ENCODE measurements at regions not wholly inside any gene's neighbourhood (a gene's known extent, or its start where the extent isn't known, plus 50 kb on each side); places are given as distances from the start of the nearest gene placed in this dataset.

DNA sequence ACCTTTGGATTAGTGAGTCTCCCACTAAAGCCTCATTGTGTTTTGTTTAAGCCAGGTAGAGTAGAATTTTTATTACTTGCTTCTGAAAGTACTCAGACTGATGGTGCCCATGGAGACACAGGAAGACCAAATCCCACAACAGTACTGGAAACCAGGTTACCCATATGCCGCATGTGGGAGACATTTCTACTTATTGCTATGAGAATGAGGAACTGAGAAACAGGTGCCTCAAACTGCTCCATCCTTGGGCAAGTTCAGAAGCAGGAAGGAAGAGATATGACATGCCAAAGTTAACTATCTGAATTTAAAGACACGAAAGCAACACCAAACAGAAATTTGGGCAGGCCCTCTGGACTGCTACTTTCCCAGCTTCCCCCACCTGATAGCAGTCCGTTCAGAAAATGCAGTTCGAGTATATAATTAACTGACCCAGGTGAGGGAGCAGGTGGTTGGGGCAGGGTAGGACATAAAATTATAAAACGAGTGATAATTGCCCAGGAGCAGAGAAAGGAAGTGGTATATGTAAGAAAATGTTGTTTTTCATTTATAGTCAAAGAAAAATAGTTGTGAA, 382.3 kb upstream of the MTPN start:
- H3K4me3 Mint-ChIP-seq = no peak overlapping the region
- H3K27me3 Mint-ChIP-seq (ENCODE audit: insufficient read depth) = peaks cover 2% of the 10 kb centered on the region
- H3K36me3 Mint-ChIP-seq (ENCODE audit: low read depth) = no peaks in the 10 kb centered on the region
- TF ChIP-seq, protein P1, sequence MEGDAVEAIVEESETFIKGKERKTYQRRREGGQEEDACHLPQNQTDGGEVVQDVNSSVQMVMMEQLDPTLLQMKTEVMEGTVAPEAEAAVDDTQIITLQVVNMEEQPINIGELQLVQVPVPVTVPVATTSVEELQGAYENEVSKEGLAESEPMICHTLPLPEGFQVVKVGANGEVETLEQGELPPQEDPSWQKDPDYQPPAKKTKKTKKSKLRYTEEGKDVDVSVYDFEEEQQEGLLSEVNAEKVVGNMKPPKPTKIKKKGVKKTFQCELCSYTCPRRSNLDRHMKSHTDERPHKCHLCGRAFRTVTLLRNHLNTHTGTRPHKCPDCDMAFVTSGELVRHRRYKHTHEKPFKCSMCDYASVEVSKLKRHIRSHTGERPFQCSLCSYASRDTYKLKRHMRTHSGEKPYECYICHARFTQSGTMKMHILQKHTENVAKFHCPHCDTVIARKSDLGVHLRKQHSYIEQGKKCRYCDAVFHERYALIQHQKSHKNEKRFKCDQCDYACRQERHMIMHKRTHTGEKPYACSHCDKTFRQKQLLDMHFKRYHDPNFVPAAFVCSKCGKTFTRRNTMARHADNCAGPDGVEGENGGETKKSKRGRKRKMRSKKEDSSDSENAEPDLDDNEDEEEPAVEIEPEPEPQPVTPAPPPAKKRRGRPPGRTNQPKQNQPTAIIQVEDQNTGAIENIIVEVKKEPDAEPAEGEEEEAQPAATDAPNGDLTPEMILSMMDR (IDR thresholded peaks at IDR 0.05) = no peak
- peaks cover 34% of the 10 kb centered on the region for H3K9me3 Mint-ChIP-seq
- H3K27ac Mint-ChIP-seq = no peak overlapping the region
- DNase-seq = no peak
- no peaks in the 10 kb centered on the region for H3K4me1 Mint-ChIP-seq (ENCODE audit: low read depth)

DNA sequence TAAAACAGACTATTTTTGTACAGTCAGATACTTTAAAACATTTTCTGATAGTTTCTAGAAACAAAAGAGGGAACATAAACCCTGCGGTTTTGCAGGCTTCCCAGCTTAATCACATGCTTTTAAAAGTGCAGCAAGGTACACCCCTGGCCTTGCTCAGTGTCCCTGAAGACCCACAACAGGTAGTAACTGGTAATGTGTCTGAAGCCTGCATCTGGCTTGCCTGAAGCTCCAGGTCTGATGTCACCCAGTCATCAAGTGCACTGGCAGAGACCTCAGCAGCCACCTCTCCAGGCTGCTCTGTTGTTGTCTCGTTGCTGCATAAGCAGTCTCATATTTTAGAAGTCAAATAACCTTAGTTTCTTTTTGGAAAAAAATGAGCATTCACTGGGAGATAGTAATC, 376.1 kb upstream of the MTPN start:
- peaks cover 35% of the 10 kb centered on the region for H3K9me3 Mint-ChIP-seq
- DNase-seq = no peak
- H3K27me3 Mint-ChIP-seq (ENCODE audit: insufficient read depth) = no peaks in the 10 kb centered on the region; the same call in 1 of the 2 replicates
- H3K27ac Mint-ChIP-seq = no peak overlapping the region
- H3K36me3 Mint-ChIP-seq (ENCODE audit: low read depth) = peaks cover 4% of the 10 kb centered on the region; the same call in 1 of the 2 replicates
- H3K4me1 Mint-ChIP-seq (ENCODE audit: low read depth) = no peaks in the 10 kb centered on the region
- TF ChIP-seq, protein P1 (IDR thresholded peaks at IDR 0.05) = no peak
- no peak overlapping the region for H3K4me3 Mint-ChIP-seq

DNA sequence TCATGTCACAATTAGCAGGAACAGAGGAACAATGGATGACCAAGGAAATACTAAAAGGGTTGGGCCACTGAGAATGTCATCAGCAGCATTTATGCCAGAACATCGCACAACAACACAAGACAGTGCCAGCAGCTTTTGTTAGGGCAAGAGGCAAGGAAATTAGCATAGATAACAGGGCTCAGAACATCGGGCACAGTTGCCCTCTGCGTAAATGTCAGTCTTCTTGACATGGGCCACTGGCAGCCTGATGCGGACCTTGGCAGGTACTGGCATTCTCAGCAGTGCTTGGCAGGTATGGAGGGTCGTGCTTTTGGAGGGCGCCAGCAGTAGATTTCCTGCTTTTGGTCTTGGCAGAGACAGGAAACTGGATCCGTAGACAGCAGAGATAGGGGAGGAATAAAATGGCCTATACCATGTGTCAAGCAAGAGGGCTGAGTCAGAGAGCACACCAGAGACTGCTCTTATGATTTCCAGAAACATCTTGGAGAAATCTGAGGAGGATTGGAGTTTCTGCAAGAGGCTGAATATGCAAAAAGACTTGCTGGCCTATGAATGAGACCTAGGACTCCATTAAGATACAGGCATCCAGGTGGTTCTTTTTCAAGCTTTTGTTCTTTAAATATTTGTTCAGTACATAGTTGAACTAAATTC, 371.5 kb upstream of the MTPN start:
- peaks cover 4% of the 10 kb centered on the region; the same call in 1 of the 2 replicates for H3K36me3 Mint-ChIP-seq (ENCODE audit: low read depth)
- TF ChIP-seq, protein P1 (IDR thresholded peaks at IDR 0.05) = no peak
- peaks cover 26% of the 10 kb centered on the region for H3K9me3 Mint-ChIP-seq
- no peak overlapping the region for H3K27ac Mint-ChIP-seq
- H3K27me3 Mint-ChIP-seq (ENCODE audit: insufficient read depth) = no peaks in the 10 kb centered on the region; the same call in none of the 2 replicates
- no peaks in the 10 kb centered on the region for H3K4me1 Mint-ChIP-seq (ENCODE audit: low read depth)
- H3K4me3 Mint-ChIP-seq = no peak overlapping the region
- no peak for DNase-seq

DNA sequence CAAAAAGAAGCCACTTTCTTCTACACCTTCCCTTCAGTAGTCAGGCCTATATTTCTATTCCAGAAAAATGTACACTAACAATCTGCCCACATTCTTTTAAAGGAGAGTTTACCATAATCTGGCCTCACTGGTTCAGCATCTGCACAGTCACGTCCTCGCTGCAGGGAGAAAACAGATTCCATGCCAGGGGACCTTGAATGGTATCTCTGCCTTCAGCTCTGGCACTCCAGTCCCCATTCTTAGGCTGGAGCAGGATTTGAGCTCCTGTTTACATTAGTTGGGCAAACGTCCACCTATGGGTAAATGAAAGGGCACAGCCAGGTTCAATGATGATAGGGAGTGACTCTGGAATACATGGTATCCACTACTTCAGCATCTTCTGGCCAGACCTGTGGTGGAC, 371.0 kb upstream of the MTPN start:
- TF ChIP-seq, protein P1 (IDR thresholded peaks at IDR 0.05) = no peak
- Mint-ChIP-seq H3K27me3 (ENCODE audit: insufficient read depth) (no peaks in the 10 kb centered on the region; the same call in none of the 2 replicates), H3K27ac (no peak overlapping the region), H3K4me1 (ENCODE audit: low read depth) (no peaks in the 10 kb centered on the region), H3K4me3 (no peak overlapping the region), H3K36me3 (ENCODE audit: low read depth) (peaks cover 3% of the 10 kb centered on the region; the same call in 1 of the 2 replicates), H3K9me3 (peaks cover 24% of the 10 kb centered on the region)
- no peak for DNase-seq

DNA sequence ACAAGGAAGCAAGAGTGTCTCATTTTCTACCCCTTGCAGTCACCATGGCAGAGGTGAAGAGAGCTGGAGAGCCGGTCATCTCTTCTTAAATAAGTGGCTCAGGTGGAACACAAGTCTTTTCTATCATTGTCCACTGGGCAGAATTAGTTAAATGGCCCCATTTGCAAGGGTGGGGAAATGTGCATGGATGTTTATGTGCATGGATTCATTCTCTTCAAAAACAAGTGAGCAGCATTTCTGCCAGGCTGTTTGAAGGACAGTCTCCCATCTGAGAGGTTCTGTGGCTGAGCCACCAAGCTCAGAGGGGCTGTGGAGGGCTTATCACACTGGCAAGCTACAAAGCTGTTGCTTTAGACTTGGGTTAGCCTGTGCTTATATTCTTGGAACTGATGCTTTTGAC, 370.3 kb upstream of the MTPN start:
- TF ChIP-seq, protein P1 (IDR thresholded peaks at IDR 0.05) = no peak
- H3K27ac Mint-ChIP-seq = no peak overlapping the region
- H3K36me3 Mint-ChIP-seq (ENCODE audit: low read depth) = no peaks in the 10 kb centered on the region
- H3K4me3 Mint-ChIP-seq = no peak overlapping the region
- H3K9me3 Mint-ChIP-seq = peaks cover 22% of the 10 kb centered on the region
- DNase-seq = no peak
- no peaks in the 10 kb centered on the region for H3K4me1 Mint-ChIP-seq (ENCODE audit: low read depth)
- no peaks in the 10 kb centered on the region; the same call in none of the 2 replicates for H3K27me3 Mint-ChIP-seq (ENCODE audit: insufficient read depth)
